Heart left ventricle (tissue), 16 donors: ENCODE measurements at regions not wholly inside any gene's neighbourhood (a gene's known extent, or its start where the extent isn't known, plus 50 kb on each side); places are given as distances from the start of the nearest gene placed in this dataset.

Experiments
- ATAC-seq, 4 donors: fragments of 200-7000 bp; cut with Tn5 transposase; one replicate each; pipeline ENCODE4 v1.9.1; 2020 to 2022; ENCODE audit warnings: moderate library complexity in 4 of 4, mild to moderate bottlenecking in 3 of 4, moderate number of reproducible peaks in 1 of 4
- DNase-seq, 5 donors: peaks; one replicate each; pipeline ENCODE4 v3.0.0-alpha.2; 2020
- H3K27ac ChIP-seq, 12 donors: fragments of 200-600 bp; sonication (generic) in 4 of 12; one replicate each; pipeline versions ENCODE4 v1.5.0 to v1.8.0; 2016 to 2022; ENCODE audit warnings: mild to moderate bottlenecking in 2 of 12
- H3K27me3 ChIP-seq, 9 donors: fragments of 200-600 bp; sonication (generic) in 2 of 9; one replicate each; pipeline versions ENCODE4 v1.5.1 to v1.8.0; 2016 to 2022; ENCODE audit warnings: mild to moderate bottlenecking in 3 of 9
- H3K36me3 ChIP-seq, 9 donors: fragments of 200-600 bp; sonication (generic) in 2 of 9; one replicate each; pipeline versions ENCODE4 v1.5.0 to v1.8.0; 2018 to 2022; ENCODE audit warnings: mild to moderate bottlenecking in 2 of 9
- H3K4me1 ChIP-seq, 12 donors: fragments of 200-600 bp; sonication (generic) in 4 of 12; one replicate each; pipeline versions ENCODE4 v1.5.0 to v1.8.0; 2016 to 2022; ENCODE audit warnings: mild to moderate bottlenecking in 3 of 12
- H3K4me3 ChIP-seq, 12 donors: fragments of 200-600 bp; sonication (generic) in 4 of 12; one replicate each; pipeline versions ENCODE4 v1.5.0 to v1.8.0; 2017 to 2022; ENCODE audit warnings: mild to moderate bottlenecking in 9 of 12, moderate library complexity in 4 of 12
- H3K9me3 ChIP-seq, 12 donors: fragments of 200-600 bp; sonication (generic) in 4 of 12; one replicate each; pipeline versions ENCODE4 v1.5.0 to v1.8.0; 2016 to 2022; ENCODE audit warnings: mild to moderate bottlenecking in 1 of 12
- POLR2A ChIP-seq, 2 donors: fragments of 450-650 bp; IDR thresholded peaks; one replicate each; pipeline ENCODE4 v1.6.1; 2017; ENCODE audit warnings: antibody characterized with exemption in 2 of 2, mild to moderate bottlenecking in 2 of 2, moderate library complexity in 2 of 2
- WGBS, 4 donors: extraction: QIAGEN DNeasy Blood & Tissue Kit in 2 of 4; methylation state at CpG; one replicate each; pipeline versions ENCODE4 v1.1.5 to v1.1.7; 2013 to 2018; 5-methylcytosine and 5-hydroxymethylcytosine counted together
- intact Hi-C, 10 donors: fragments of 100-400 bp; cut with DNase I; formaldehyde crosslinking; loops; one replicate each; pipeline versions ENCODE4 v1.11.1 to v1.14.2; 2022
- TF ChIP-seq, protein P1 (sequence below), 12 donors: fragments of 200-600 bp; sonication (generic) in 4 of 12; IDR thresholded peaks; one replicate each; pipeline versions ENCODE4 v1.5.0 to v1.8.0; 2018 to 2022; ENCODE audit warnings: antibody characterized with exemption in 12 of 12, mild to moderate bottlenecking in 5 of 12
- donor health status: ischemic (EF 13 %, LVEDD 7.1; RV severe dilation, severe dysfunction).
- donor health status: healthy with polysubstance abuse.
- donor health status: DM: no; HTN: yes; CAD: no.
- donor health status: DM: no; HTN: no; CAD: no.
- donor health status: ischemic (EF 25% LVEDD 6.9; RV normal size, moderate dysfunction).
- donor health status: ischemic (EF 25% LVEDD 5.7; RV mildly dilated, moderate dysfunction).
- donor health status: healthy.
- donor health status: DM: yes; HTN: yes; CAD: no.
- donor health status: ischemic (EF 35%, LVEDD 5.7; RV mildly dilated, moderate dysfunction).
- donor health status: nonischemic (EF 11% LVEDD 7.7; RV severe dilation, severe dysfunction).
- donor health status: DM: yes; HTN: yes; CAD: no.
- donor health status: PGD.
- donor health status: ischemic (EF 29% LVEDD 5.4; RV normal size, mild dysfunction).
- donor health status: nonischemic (EF 23%, LVEDD 6.1; RV moderate dilation, normal function).

DNA sequence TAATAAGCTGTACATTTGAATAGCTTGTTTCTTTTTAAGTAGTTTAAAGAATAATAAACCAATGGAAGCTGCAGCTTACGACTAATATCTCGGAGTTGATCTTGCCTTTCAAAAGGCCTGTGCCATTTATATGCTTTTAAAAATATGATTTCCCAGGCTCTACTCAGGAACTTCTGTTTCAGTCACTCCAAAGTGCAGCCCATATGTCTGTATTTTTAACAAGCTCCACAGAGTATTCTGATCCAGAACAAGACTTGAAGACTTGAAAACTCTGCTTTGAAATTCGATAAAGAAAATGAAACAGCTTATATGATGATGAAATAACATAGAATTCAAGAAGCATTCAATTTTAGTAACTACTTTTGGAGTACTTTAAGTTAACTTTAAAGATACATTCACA, 79.1 kb upstream of the PLPPR4 start:
- H3K9me3 ChIP-seq = no peaks in the 10 kb centered on the region
- peaks cover 0 to 9% (median 4%) of the 10 kb centered on the region in 12 donors for H3K4me1 ChIP-seq
- no peak for DNase-seq
- intact Hi-C loops = loop anchor here in 3 of 10 donors (5.0 to 10.0 kb wide), 3 partner anchors 292 to 550 kb away; no protein-coding TSS in a partner anchor
- H3K27ac ChIP-seq = no peak overlapping the region
- no peak for ATAC-seq
- 84 to 90% (median 86%) methylated on average over 3 of the region's 3 CpGs for WGBS, 4 donors
- no peak overlapping the region for H3K4me3 ChIP-seq
- TF ChIP-seq, protein P1, sequence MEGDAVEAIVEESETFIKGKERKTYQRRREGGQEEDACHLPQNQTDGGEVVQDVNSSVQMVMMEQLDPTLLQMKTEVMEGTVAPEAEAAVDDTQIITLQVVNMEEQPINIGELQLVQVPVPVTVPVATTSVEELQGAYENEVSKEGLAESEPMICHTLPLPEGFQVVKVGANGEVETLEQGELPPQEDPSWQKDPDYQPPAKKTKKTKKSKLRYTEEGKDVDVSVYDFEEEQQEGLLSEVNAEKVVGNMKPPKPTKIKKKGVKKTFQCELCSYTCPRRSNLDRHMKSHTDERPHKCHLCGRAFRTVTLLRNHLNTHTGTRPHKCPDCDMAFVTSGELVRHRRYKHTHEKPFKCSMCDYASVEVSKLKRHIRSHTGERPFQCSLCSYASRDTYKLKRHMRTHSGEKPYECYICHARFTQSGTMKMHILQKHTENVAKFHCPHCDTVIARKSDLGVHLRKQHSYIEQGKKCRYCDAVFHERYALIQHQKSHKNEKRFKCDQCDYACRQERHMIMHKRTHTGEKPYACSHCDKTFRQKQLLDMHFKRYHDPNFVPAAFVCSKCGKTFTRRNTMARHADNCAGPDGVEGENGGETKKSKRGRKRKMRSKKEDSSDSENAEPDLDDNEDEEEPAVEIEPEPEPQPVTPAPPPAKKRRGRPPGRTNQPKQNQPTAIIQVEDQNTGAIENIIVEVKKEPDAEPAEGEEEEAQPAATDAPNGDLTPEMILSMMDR (IDR thresholded peaks at IDR 0.05) = no peak
- no peak for TF ChIP-seq POLR2A (IDR thresholded peaks at IDR 0.05)
- no peaks in the 10 kb centered on the region for H3K36me3 ChIP-seq
- H3K27me3 ChIP-seq = no peaks in the 10 kb centered on the region

DNA sequence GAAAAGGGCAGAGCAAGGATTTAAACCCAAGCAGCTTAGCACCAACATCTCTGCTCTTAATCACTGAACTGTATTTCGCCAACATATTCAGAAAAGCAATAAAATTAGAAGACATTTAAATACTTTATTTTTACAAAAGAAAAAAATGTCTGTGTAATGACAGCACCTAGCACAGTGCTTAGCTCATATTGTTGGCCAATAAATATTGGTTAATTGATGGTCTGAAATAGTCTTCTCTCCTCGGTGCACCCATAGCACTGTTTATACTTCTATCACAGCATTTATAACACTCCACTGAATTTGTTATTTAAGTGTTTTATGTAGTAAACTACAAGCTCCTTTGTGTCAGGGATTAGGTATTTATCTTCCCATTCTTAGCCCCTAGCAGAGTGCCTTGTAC, 70.9 kb upstream of the PLPPR4 start:
- no peak for TF ChIP-seq POLR2A (IDR thresholded peaks at IDR 0.05)
- TF ChIP-seq, protein P1 (IDR thresholded peaks at IDR 0.05) = no peak
- WGBS, 4 donors = 87 to 92% (median 90%) methylated on average over 2 of the region's 2 CpGs
- Histone ChIP-seq H3K27ac (no peak overlapping the region), H3K4me1 (no peaks in the 10 kb centered on the region), H3K4me3 (no peak overlapping the region), H3K9me3 (no peaks in the 10 kb centered on the region), H3K27me3 (no peaks in the 10 kb centered on the region), H3K36me3 (no peaks in the 10 kb centered on the region)
- intact Hi-C loops = no loop called here
- DNase-seq (no peak), ATAC-seq (no peak)

DNA sequence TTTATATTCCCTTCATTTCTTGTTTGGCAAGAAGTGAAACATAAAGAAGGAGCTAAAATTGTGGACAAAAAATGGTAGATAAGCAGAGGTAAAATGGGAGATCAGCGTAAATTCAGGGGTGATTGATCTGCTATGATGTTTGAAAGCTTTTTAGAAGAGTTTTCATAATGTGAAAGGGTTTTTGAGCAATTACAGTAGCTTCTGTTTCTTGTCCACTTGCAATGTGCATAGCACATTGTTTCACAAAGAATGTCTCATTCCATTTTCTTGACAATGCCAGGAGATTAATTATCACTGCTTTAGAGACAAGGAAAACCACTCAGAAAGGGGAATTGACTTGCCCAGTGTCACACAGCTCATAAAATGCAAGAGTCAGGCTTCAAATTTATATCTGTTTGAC, 65.9 kb upstream of the PLPPR4 start:
- 83 to 87% (median 86%) methylated on average over 1 of the region's 1 CpG for WGBS, 4 donors
- intact Hi-C loops = no loop called here

DNA sequence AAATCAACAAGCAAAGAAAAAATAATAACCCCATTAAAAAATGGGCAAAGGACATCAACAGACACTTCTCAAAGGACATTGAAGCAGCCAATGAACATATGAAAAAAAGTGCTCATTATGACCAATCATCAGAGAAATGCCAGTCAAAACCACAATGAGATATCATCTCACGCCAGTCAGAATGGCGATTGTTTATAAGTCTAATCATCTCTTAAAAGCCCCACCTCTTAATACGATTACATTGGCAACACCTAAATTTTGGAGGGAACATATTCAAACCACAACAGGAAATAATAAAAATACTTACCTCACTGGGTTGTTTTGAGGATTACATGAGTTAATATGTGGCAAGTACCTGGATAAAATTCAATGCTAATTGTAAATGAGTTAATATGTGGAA, 57.1 kb upstream of the PLPPR4 start:
- Histone ChIP-seq H3K36me3 (no peaks in the 10 kb centered on the region), H3K27ac (no peak overlapping the region), H3K9me3 (no peaks in the 10 kb centered on the region), H3K4me1 (no peaks in the 10 kb centered on the region), H3K27me3 (no peaks in the 10 kb centered on the region), H3K4me3 (no peak overlapping the region)
- 77 to 89% (median 85%) methylated on average over 3 of the region's 3 CpGs for WGBS, 4 donors
- no peak for TF ChIP-seq POLR2A (IDR thresholded peaks at IDR 0.05)
- TF ChIP-seq, protein P1 (IDR thresholded peaks at IDR 0.05) = no peak
- intact Hi-C loops = no loop called here
- DNase-seq (no peak), ATAC-seq (no peak)

More for the DNA sequence above, 65.9 kb upstream of the PLPPR4 start:
- Histone ChIP-seq H3K4me1 (no peaks in the 10 kb centered on the region), H3K36me3 (no peaks in the 10 kb centered on the region), H3K27ac (no peak overlapping the region), H3K9me3 (no peaks in the 10 kb centered on the region), H3K4me3 (no peak overlapping the region), H3K27me3 (no peaks in the 10 kb centered on the region)
- no peak for DNase-seq
- no peak for ATAC-seq
- TF ChIP-seq POLR2A (IDR thresholded peaks at IDR 0.05) = no peak
- TF ChIP-seq, protein P1 (IDR thresholded peaks at IDR 0.05) = no peak
